ENCODE measurements at regions not wholly inside any gene's neighbourhood (a gene's known extent, or its start where the extent isn't known, plus 50 kb on each side); places are given as distances from the start of the nearest gene placed in this dataset.

DNA sequence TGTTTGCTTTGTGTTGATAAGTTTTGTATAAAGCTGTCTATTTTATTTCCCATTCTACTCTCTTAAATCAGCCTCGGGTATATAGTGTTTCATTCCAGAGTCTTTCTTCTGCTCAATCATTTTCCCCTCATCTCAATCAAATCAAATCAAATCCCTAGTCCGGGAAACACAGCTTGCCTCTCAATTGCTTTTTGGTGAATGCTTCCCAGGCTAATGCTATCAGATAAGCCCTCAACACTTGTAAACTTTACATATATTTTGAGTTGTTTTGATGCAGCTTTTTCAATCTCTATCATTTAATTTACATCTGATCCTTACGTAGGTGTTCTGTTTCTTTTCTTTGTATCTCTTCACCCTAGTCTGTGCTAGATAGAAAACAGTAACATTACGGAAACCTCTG lies 416.7 kb upstream of the PDE3A start:
- TF ChIP-seq CTCF (conservative IDR thresholded peaks at IDR 0.05; ENCODE audit: low read length), result no peak
- TF ChIP-seq EZH2phosphoT487 (IDR thresholded peaks at IDR 0.05; ENCODE audit: borderline replicate concordance), result no peak
